Left ventricle myocardium inferior (tissue), 1 donor: ENCODE measurements at regions not wholly inside any gene's neighbourhood (a gene's known extent, or its start where the extent isn't known, plus 50 kb on each side); places are given as distances from the start of the nearest gene placed in this dataset.

Source experiments
- DNase-seq: peaks from one replicate; pipeline ENCODE4 v3.0.0-alpha.2; 2020
- H3K27ac ChIP-seq: fragments of 200-600 bp; replicated peaks from 2 replicates; pipeline ENCODE4 v1.8.0; 2021
- H3K27me3 ChIP-seq: fragments of 200-600 bp; 2 replicates; pipeline ENCODE4 v1.8.0; 2021; ENCODE audit warnings: low read depth
- H3K36me3 ChIP-seq: fragments of 200-600 bp; 2 replicates; pipeline ENCODE4 v1.8.0; 2021
- H3K4me1 ChIP-seq: fragments of 200-600 bp; 2 replicates; pipeline ENCODE4 v1.8.0; 2021
- H3K4me3 ChIP-seq: fragments of 200-600 bp; 2 replicates; pipeline ENCODE4 v1.8.0; 2021; ENCODE audit warnings: mild to moderate bottlenecking, moderate library complexity
- H3K9me3 ChIP-seq: fragments of 200-600 bp; replicated peaks from 2 replicates; pipeline ENCODE4 v1.8.0; 2021
- CTCF ChIP-seq: fragments of 200-600 bp; IDR thresholded peaks from 2 replicates; pipeline ENCODE4 v1.8.0; 2021; ENCODE audit warnings: antibody characterized with exemption, mild to moderate bottlenecking, borderline replicate concordance
- intact Hi-C: fragments of 100-400 bp; cut with micrococcal nuclease; formaldehyde crosslinking; loops from one replicate; pipeline ENCODE4 v1.11.0; 2022
- donor health status: DM: no; HTN: yes; CAD: no; lungs with severe emphysema.

DNA sequence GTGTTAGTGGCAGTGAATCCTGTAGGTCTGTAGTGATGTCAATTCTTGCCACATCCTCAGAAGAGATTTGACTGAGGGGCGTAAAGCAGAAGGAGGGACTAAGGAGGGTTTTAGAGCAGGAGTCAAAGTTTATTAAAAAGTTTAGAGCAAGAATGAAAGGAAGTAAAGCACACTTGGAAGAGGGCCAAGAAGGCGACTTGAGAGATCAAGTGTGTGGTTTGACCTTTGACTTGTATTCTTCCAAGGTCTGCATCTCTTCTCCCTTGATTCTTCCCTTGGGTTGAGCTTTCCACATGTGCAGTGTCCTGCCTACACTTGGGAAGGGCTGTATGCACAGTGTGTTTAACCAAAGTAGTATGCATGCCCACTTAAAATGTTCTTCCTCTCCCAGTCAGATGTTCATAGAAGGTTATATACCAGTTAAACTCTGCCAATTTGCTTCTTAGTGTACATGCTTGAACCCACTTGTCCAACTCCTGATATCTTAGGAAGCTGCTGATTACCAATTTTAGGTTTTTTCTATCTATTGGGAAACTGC lies 627.6 kb downstream of the MMUT start:
- no peak overlapping the region for H3K4me3 ChIP-seq
- DNase-seq, result no peak
- TF ChIP-seq CTCF, result no peak
- H3K27me3 ChIP-seq, result no peaks in the 10 kb centered on the region
- no peaks in the 10 kb centered on the region for H3K4me1 ChIP-seq
- peaks cover 16% of the 10 kb centered on the region for H3K9me3 ChIP-seq
- no peak overlapping the region for H3K27ac ChIP-seq
- H3K36me3 ChIP-seq, result no peaks in the 10 kb centered on the region
- intact Hi-C loops, result no loop called here

- no peak for DNase-seq
- H3K4me3 ChIP-seq, result no peak overlapping the region
- H3K36me3 ChIP-seq, result no peaks in the 10 kb centered on the region
- intact Hi-C loops, result no loop called here
- no peak overlapping the region for H3K27ac ChIP-seq
- H3K9me3 ChIP-seq, result peaks cover 8% of the 10 kb centered on the region
- H3K4me1 ChIP-seq, result no peaks in the 10 kb centered on the region
- TF ChIP-seq CTCF, result no peak
- H3K27me3 ChIP-seq, result no peaks in the 10 kb centered on the region
Observed at GRCh38 chr6:48834706-48835105, 628.3 kb downstream of the MMUT start.

DNA sequence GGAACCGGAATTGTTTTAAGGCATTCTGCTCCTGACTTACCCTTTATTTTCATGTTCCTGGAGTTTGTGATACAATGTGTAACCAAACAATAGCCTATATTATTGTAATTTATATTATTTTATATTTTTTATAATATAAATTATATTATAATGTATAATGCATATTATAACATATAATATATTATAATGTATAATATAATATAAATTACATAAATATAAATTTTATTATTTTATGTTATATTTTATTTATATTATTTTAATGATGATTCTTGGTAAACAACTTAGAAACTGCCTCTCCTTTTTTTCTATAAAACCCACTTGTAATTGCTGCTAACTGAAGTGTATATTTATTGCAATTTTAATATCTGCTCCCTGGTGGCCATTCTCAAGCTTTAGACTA lies 629.1 kb downstream of the MMUT start:
- Histone ChIP-seq H3K9me3 (no peaks in the 10 kb centered on the region), H3K4me1 (no peaks in the 10 kb centered on the region), H3K4me3 (no peak overlapping the region), H3K27ac (no peak overlapping the region), H3K36me3 (no peaks in the 10 kb centered on the region), H3K27me3 (no peaks in the 10 kb centered on the region)
- DNase-seq, result no peak
- intact Hi-C loops, result no loop called here
- TF ChIP-seq CTCF, result no peak

GRCh38 chr6:48826901-48827701 lies 636.0 kb downstream of the MMUT start:
- no peak for TF ChIP-seq CTCF
- no peaks in the 10 kb centered on the region for H3K27me3 ChIP-seq
- H3K36me3 ChIP-seq, result no peaks in the 10 kb centered on the region
- H3K27ac ChIP-seq, result no peak overlapping the region
- H3K4me3 ChIP-seq, result no peak overlapping the region
- no peaks in the 10 kb centered on the region for H3K4me1 ChIP-seq
- intact Hi-C loops, result no loop called here
- no peak for DNase-seq
- H3K9me3 ChIP-seq, result peaks cover 5% of the 10 kb centered on the region

DNA sequence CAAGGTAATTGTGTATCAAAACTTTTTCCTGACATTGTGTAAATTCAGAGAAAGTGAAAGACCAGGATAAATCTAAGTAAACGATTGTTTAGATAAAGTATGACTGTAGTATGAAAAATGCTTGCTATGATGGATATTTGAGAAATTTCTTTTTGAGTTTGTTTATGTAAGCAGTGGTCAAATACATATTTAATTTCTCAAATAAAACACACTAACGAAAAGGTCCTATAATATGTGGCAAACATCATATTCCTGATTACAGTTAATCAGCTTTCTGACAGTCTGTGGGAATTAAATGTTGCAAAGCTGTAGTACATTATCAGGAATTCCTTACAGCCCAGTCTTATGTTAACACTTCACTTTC lies 636.9 kb downstream of the MMUT start:
- DNase-seq, result no peak
- no peak overlapping the region for H3K4me3 ChIP-seq

More for the DNA sequence above, 636.9 kb downstream of the MMUT start:
- TF ChIP-seq CTCF, result no peak
- Histone ChIP-seq H3K27me3 (no peaks in the 10 kb centered on the region), H3K27ac (no peak overlapping the region), H3K36me3 (no peaks in the 10 kb centered on the region), H3K4me1 (no peaks in the 10 kb centered on the region), H3K9me3 (peaks cover 5% of the 10 kb centered on the region)
- intact Hi-C loops, result no loop called here
